ENCODE measurements at regions not wholly inside any gene's neighbourhood (a gene's known extent, or its start where the extent isn't known, plus 50 kb on each side); places are given as distances from the start of the nearest gene placed in this dataset.

- no peak for DNase-seq (ENCODE audit: low spot score)
- Mint-ChIP-seq H3K4me1 (ENCODE audit: low read depth) (no peaks in the 10 kb centered on the region), H3K36me3 (ENCODE audit: low read depth) (no peaks in the 10 kb centered on the region), H3K9me3 (peaks cover 7% of the 10 kb centered on the region), H3K4me3 (no peak overlapping the region), H3K27me3 (ENCODE audit: insufficient read depth) (no peaks in the 10 kb centered on the region), H3K27ac (no peak overlapping the region)
- intact Hi-C loops (cut with micrococcal nuclease), result no loop called here
Measured at GRCh38 chr3:83063446-83063845, 1302.0 kb upstream of the GBE1 start.

GRCh38 chr3:83048556-83048955, 1287.1 kb upstream of the GBE1 start:
- intact Hi-C loops (cut with micrococcal nuclease), result no loop called here
- Mint-ChIP-seq H3K9me3 (no peaks in the 10 kb centered on the region), H3K4me3 (no peak overlapping the region), H3K27ac (no peak overlapping the region), H3K36me3 (ENCODE audit: low read depth) (no peaks in the 10 kb centered on the region), H3K27me3 (ENCODE audit: insufficient read depth) (no peaks in the 10 kb centered on the region), H3K4me1 (ENCODE audit: low read depth) (no peaks in the 10 kb centered on the region)
- no peak for DNase-seq (ENCODE audit: low spot score)

GRCh38 chr3:83039422-83039821, 1278.0 kb upstream of the GBE1 start:
- no peak overlapping the region for H3K27ac Mint-ChIP-seq
- H3K9me3 Mint-ChIP-seq, result peaks cover 5% of the 10 kb centered on the region
- intact Hi-C loops (cut with micrococcal nuclease), result no loop called here
- H3K4me1 Mint-ChIP-seq (ENCODE audit: low read depth), result no peaks in the 10 kb centered on the region
- no peak for DNase-seq (ENCODE audit: low spot score)
- no peaks in the 10 kb centered on the region for H3K36me3 Mint-ChIP-seq (ENCODE audit: low read depth)
- H3K27me3 Mint-ChIP-seq (ENCODE audit: insufficient read depth), result no peaks in the 10 kb centered on the region
- H3K4me3 Mint-ChIP-seq, result no peak overlapping the region

- Mint-ChIP-seq H3K27ac (no peak overlapping the region), H3K4me3 (no peak overlapping the region), H3K9me3 (peaks cover 5% of the 10 kb centered on the region), H3K36me3 (ENCODE audit: low read depth) (no peaks in the 10 kb centered on the region), H3K4me1 (ENCODE audit: low read depth) (no peaks in the 10 kb centered on the region), H3K27me3 (ENCODE audit: insufficient read depth) (no peaks in the 10 kb centered on the region)
- DNase-seq (ENCODE audit: low spot score), result no peak
- intact Hi-C loops (cut with micrococcal nuclease), result no loop called here
Measured at GRCh38 chr3:83035704-83036010, 1274.2 kb upstream of the GBE1 start.

- Mint-ChIP-seq H3K9me3 (peaks cover 5% of the 10 kb centered on the region), H3K27ac (no peak overlapping the region)
Measured at GRCh38 chr3:83034806-83035703, 1273.6 kb upstream of the GBE1 start.

GRCh38 chr3:83033133-83033532, 1271.7 kb upstream of the GBE1 start:
- intact Hi-C loops (cut with micrococcal nuclease), result no loop called here
- DNase-seq (ENCODE audit: low spot score), result no peak
- H3K4me1 Mint-ChIP-seq (ENCODE audit: low read depth), result no peaks in the 10 kb centered on the region
- no peak overlapping the region for H3K27ac Mint-ChIP-seq
- H3K27me3 Mint-ChIP-seq (ENCODE audit: insufficient read depth), result no peaks in the 10 kb centered on the region
- H3K9me3 Mint-ChIP-seq, result peaks cover 4% of the 10 kb centered on the region
- H3K36me3 Mint-ChIP-seq (ENCODE audit: low read depth), result no peaks in the 10 kb centered on the region
- no peak overlapping the region for H3K4me3 Mint-ChIP-seq

More at GRCh38 chr3:83034806-83035703, 1273.6 kb upstream of the GBE1 start:
- no peak overlapping the region for H3K4me3 Mint-ChIP-seq
- no peaks in the 10 kb centered on the region for H3K36me3 Mint-ChIP-seq (ENCODE audit: low read depth)
- no peaks in the 10 kb centered on the region for H3K4me1 Mint-ChIP-seq (ENCODE audit: low read depth)
- no peak for DNase-seq (ENCODE audit: low spot score)
- H3K27me3 Mint-ChIP-seq (ENCODE audit: insufficient read depth), result no peaks in the 10 kb centered on the region
- intact Hi-C loops (cut with micrococcal nuclease), result no loop called here

GRCh38 chr3:83023086-83023485, 1261.6 kb upstream of the GBE1 start:
- no peak for DNase-seq (ENCODE audit: low spot score)
- Mint-ChIP-seq H3K4me3 (no peak overlapping the region), H3K36me3 (ENCODE audit: low read depth) (no peaks in the 10 kb centered on the region), H3K27ac (no peak overlapping the region), H3K9me3 (peaks cover 15% of the 10 kb centered on the region), H3K4me1 (ENCODE audit: low read depth) (no peaks in the 10 kb centered on the region), H3K27me3 (ENCODE audit: insufficient read depth) (no peaks in the 10 kb centered on the region)
- intact Hi-C loops (cut with micrococcal nuclease), result no loop called here

- no peaks in the 10 kb centered on the region for H3K36me3 Mint-ChIP-seq (ENCODE audit: low read depth)
- H3K27ac Mint-ChIP-seq, result no peak overlapping the region
- no peaks in the 10 kb centered on the region for H3K9me3 Mint-ChIP-seq
- H3K27me3 Mint-ChIP-seq (ENCODE audit: insufficient read depth), result no peaks in the 10 kb centered on the region
- intact Hi-C loops (cut with micrococcal nuclease), result no loop called here
- no peaks in the 10 kb centered on the region for H3K4me1 Mint-ChIP-seq (ENCODE audit: low read depth)
- DNase-seq (ENCODE audit: low spot score), result no peak
- no peak overlapping the region for H3K4me3 Mint-ChIP-seq
Measured at GRCh38 chr3:83011481-83011880, 1250.0 kb upstream of the GBE1 start.

- no peak overlapping the region for H3K4me3 Mint-ChIP-seq
- H3K4me1 Mint-ChIP-seq (ENCODE audit: low read depth), result no peaks in the 10 kb centered on the region
- H3K9me3 Mint-ChIP-seq, result no peaks in the 10 kb centered on the region
- H3K36me3 Mint-ChIP-seq (ENCODE audit: low read depth), result no peaks in the 10 kb centered on the region
- H3K27ac Mint-ChIP-seq, result no peak overlapping the region
- no peaks in the 10 kb centered on the region for H3K27me3 Mint-ChIP-seq (ENCODE audit: insufficient read depth)
- intact Hi-C loops (cut with micrococcal nuclease), result no loop called here
- no peak for DNase-seq (ENCODE audit: low spot score)
Measured at GRCh38 chr3:83003917-83004316, 1242.5 kb upstream of the GBE1 start.

GRCh38 chr3:83002869-83003445, 1241.5 kb upstream of the GBE1 start:
- intact Hi-C loops (cut with micrococcal nuclease), result no loop called here
- no peaks in the 10 kb centered on the region for H3K4me1 Mint-ChIP-seq (ENCODE audit: low read depth)
- H3K27me3 Mint-ChIP-seq (ENCODE audit: insufficient read depth), result no peaks in the 10 kb centered on the region
- H3K9me3 Mint-ChIP-seq, result no peaks in the 10 kb centered on the region
- no peak overlapping the region for H3K4me3 Mint-ChIP-seq
- no peaks in the 10 kb centered on the region for H3K36me3 Mint-ChIP-seq (ENCODE audit: low read depth)
- H3K27ac Mint-ChIP-seq, result no peak overlapping the region
- no peak for DNase-seq (ENCODE audit: low spot score)

GRCh38 chr3:82999777-83000176, 1238.3 kb upstream of the GBE1 start:
- Mint-ChIP-seq H3K9me3 (peaks cover 11% of the 10 kb centered on the region), H3K27ac (no peak overlapping the region), H3K36me3 (ENCODE audit: low read depth) (no peaks in the 10 kb centered on the region), H3K4me1 (ENCODE audit: low read depth) (no peaks in the 10 kb centered on the region), H3K4me3 (no peak overlapping the region), H3K27me3 (ENCODE audit: insufficient read depth) (no peaks in the 10 kb centered on the region)
- no peak for DNase-seq (ENCODE audit: low spot score)
- intact Hi-C loops (cut with micrococcal nuclease), result no loop called here

- peaks cover 29% of the 10 kb centered on the region for H3K9me3 Mint-ChIP-seq
- intact Hi-C loops (cut with micrococcal nuclease), result no loop called here
- no peak overlapping the region for H3K4me3 Mint-ChIP-seq
- H3K4me1 Mint-ChIP-seq (ENCODE audit: low read depth), result no peaks in the 10 kb centered on the region
- no peaks in the 10 kb centered on the region for H3K27me3 Mint-ChIP-seq (ENCODE audit: insufficient read depth)
- H3K36me3 Mint-ChIP-seq (ENCODE audit: low read depth), result no peaks in the 10 kb centered on the region
- no peak for DNase-seq (ENCODE audit: low spot score)
- no peak overlapping the region for H3K27ac Mint-ChIP-seq
Measured at GRCh38 chr3:82978368-82978767, 1216.9 kb upstream of the GBE1 start.

GRCh38 chr3:82977871-82978270, 1216.4 kb upstream of the GBE1 start:
- H3K27me3 Mint-ChIP-seq (ENCODE audit: insufficient read depth), result no peaks in the 10 kb centered on the region
- intact Hi-C loops (cut with micrococcal nuclease), result no loop called here
- H3K4me1 Mint-ChIP-seq (ENCODE audit: low read depth), result no peaks in the 10 kb centered on the region
- DNase-seq (ENCODE audit: low spot score), result no peak
- peaks cover 24% of the 10 kb centered on the region for H3K9me3 Mint-ChIP-seq
- no peak overlapping the region for H3K27ac Mint-ChIP-seq
- H3K36me3 Mint-ChIP-seq (ENCODE audit: low read depth), result no peaks in the 10 kb centered on the region
- H3K4me3 Mint-ChIP-seq, result no peak overlapping the region
